Rectal smooth muscle tissue (tissue), 1 donor: ENCODE measurements at regions not wholly inside any gene's neighbourhood (a gene's known extent, or its start where the extent isn't known, plus 50 kb on each side); places are given as distances from the start of the nearest gene placed in this dataset.

Source experiments
- H3K27ac ChIP-seq: one replicate; pipeline ENCODE4 v1.7.0; 2013; ENCODE audit warnings: low read depth, low read length, inconsistent platforms
- H3K27me3 ChIP-seq: one replicate; pipeline ENCODE4 v1.7.0; 2013; ENCODE audit warnings: low read length; ENCODE audit not compliant: control insufficient read depth, insufficient read depth
- H3K36me3 ChIP-seq: one replicate; pipeline ENCODE4 v1.7.0; 2013; ENCODE audit warnings: low read length; ENCODE audit not compliant: control insufficient read depth, insufficient read depth
- H3K4me1 ChIP-seq: one replicate; pipeline ENCODE4 v1.7.0; 2013; ENCODE audit warnings: low read length; ENCODE audit not compliant: control insufficient read depth, insufficient read depth
- H3K4me3 ChIP-seq: one replicate; pipeline ENCODE4 v1.7.0; 2013; ENCODE audit warnings: low read length
- H3K9ac ChIP-seq: one replicate; pipeline ENCODE4 v1.7.0; 2013; ENCODE audit warnings: low read length

DNA sequence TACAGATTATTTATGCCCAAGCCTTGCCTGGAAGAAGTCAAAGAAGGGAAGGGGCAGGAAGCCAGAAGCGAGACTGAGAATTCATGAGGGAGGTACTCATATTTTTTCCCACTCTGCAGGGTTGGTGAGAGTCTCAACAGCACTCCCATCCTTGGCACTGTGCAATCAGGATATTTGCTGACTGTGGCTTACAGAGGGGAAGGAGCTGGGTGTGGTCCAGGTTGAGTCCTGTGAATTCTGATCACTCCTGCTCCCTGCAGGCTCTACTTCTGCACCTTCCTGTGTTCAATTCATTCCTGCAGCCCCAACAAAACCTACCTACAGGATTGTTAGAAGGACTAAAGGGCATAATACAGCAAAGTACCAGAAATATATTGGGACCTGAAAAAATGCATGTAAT, 530.5 kb downstream of the INSC start:
- no peak overlapping the region for H3K27ac ChIP-seq
- H3K4me1 ChIP-seq = no peaks in the 10 kb centered on the region
- no peaks in the 10 kb centered on the region for H3K36me3 ChIP-seq
- no peaks in the 10 kb centered on the region for H3K27me3 ChIP-seq
- no peak overlapping the region for H3K4me3 ChIP-seq
- no peak overlapping the region for H3K9ac ChIP-seq

DNA sequence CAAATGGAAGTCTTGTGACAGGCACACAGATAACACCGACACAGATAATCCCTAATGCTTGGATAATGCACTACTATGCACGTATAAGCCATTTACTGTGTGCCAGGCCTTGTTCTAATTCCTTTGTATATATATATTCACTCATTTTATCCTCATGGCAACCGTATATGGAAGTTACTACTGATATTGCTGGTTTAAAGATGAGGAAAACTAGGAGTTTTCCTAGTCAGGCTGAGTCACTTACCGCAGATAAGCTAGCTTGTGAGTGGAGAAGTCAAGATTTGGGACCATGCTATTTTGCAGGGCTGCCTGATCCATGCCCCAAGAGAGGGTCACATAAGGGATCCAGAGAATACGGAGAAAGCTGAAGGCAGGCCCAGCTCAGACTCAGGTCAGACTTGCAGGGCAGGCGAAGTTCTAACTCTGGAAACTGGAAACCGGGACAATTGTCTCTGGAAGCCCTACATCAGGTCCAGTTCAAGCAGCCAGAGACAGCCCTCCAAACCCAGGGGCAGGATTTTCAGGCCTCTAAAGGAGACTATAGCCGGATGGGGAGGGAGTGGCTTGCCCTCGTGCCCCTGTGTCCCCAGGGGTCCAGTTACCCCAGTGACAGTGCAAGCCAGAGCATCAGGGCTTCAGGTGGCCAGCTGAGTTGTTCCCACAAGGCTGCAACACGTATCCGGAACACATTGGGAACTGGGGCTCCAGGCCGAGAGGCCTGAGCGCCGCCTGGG, 534.8 kb downstream of the INSC start:
- Histone ChIP-seq H3K27ac (no peak overlapping the region), H3K36me3 (no peaks in the 10 kb centered on the region), H3K9ac (no peak overlapping the region), H3K4me1 (no peaks in the 10 kb centered on the region), H3K4me3 (no peak overlapping the region), H3K27me3 (no peaks in the 10 kb centered on the region)

DNA sequence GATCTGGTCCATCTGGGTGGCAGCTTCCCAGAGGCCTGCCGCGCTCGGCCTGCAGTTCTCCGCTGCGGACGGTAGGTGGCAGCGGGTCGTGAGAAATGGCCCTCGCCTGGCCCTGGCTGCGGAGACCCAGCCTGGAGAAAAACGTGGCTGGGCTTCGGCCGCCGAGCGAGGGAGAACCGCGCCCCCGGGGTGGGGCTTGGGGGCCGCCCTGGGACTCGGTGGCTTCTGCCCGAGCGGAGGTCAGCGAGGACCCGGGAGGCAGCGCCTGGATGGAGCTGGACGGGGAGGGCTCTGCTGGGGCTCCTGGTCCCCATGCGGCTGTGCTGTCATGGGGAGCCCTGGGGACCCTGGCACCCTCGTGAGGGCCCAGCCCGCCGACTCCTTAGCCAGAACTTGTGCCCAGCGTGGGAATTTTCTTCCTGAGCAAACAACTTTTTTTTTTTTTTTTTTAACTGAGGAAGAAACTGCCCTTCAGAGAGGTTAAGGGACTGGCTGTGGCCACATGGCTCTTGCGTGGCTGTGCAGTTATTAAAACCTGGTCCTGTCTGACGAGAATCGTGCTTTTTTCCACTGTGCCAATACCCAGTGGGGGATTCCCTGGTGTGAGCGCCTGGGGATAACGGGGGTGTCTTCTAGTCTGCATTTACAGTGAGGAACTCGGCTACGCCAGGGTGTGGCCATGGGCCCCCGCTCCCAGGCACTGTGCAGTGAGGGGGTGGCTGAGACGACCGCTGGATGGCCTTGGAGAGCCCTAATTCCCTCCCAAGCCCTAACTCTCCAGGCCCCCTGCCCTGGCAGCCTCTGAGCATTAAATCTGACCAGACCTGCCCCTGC, 535.6 kb downstream of the INSC start:
- H3K27me3 ChIP-seq = no peaks in the 10 kb centered on the region
- no peaks in the 10 kb centered on the region for H3K36me3 ChIP-seq
- no peak overlapping the region for H3K9ac ChIP-seq
- peak overlapping the region; percentile 55 for H3K4me3 ChIP-seq
- H3K27ac ChIP-seq = no peak overlapping the region
- H3K4me1 ChIP-seq = no peaks in the 10 kb centered on the region

DNA sequence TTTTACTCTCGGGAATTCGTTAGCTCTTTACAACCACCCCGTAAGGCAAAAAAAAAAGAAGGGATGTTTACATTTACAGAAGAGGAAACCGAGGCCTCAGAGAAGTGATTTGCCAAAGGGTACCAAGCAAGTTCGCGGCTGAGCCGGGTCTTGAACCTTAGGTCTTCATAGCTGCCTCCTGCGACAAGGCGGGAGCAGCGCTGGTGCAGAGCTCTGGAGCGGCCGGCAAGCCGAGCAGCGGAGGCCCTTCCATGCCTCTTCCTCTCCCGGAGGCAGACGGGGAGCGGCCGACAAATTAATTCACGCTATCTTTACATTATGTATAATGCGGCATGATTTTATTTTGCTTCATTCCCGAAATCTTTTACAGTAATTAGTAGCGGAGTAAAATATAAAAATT, 536.3 kb downstream of the INSC start:
- no peak overlapping the region for H3K4me3 ChIP-seq
- H3K27ac ChIP-seq = no peak overlapping the region
- H3K9ac ChIP-seq = no peak overlapping the region
- no peaks in the 10 kb centered on the region for H3K4me1 ChIP-seq
- H3K27me3 ChIP-seq = no peaks in the 10 kb centered on the region
- H3K36me3 ChIP-seq = no peaks in the 10 kb centered on the region

DNA sequence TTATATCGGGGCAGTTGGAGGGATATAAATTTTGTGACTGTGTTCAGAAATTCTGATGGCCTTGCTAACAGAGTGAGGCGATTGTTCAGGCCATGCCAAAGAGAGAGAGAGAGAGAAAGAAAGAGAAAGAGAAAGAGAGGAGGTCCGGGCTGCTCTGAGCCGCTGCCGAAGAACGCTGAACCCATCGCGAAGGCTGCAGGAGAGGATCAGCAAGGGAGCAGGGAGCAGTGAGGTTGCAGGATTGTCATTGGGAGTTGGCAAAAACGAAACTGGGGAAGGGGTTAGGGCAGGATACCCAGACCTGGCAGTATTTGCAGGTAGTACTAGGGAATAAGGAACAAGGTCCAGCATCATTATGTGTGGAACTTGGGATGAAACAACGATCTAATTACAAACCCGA, 537.1 kb downstream of the INSC start:
- Histone ChIP-seq H3K4me3 (peak overlapping the region; percentile 50), H3K36me3 (no peaks in the 10 kb centered on the region), H3K27ac (no peak overlapping the region), H3K27me3 (no peaks in the 10 kb centered on the region), H3K9ac (no peak overlapping the region), H3K4me1 (no peaks in the 10 kb centered on the region)

DNA sequence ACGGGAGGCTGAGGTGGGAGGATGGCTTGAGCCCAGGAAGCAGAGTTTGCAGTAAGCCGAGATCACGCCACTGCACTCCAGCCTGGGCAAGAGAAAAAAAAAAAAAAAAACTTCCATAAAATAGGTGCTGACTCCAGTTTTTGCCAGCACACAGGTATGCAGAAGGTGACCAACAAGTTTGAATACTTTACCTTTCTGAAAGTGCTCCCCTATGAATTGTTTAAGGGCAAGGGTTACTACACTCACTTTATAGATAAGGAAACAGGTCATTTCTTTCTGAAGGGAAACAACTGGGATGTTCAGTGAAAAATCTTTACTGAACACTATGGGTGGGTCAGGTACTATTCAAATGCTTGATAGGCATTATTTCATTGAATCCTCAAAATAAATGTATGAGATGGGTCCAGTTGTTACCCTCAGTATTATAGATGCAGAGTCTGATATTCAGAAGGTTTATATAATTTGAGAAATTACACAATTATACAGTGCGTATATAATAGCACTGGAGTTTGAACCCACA, 538.5 kb downstream of the INSC start:
- H3K27ac ChIP-seq = no peak overlapping the region
- no peaks in the 10 kb centered on the region for H3K36me3 ChIP-seq
- no peaks in the 10 kb centered on the region for H3K4me1 ChIP-seq
- no peak overlapping the region for H3K9ac ChIP-seq
- H3K27me3 ChIP-seq = no peaks in the 10 kb centered on the region
- no peak overlapping the region for H3K4me3 ChIP-seq

DNA sequence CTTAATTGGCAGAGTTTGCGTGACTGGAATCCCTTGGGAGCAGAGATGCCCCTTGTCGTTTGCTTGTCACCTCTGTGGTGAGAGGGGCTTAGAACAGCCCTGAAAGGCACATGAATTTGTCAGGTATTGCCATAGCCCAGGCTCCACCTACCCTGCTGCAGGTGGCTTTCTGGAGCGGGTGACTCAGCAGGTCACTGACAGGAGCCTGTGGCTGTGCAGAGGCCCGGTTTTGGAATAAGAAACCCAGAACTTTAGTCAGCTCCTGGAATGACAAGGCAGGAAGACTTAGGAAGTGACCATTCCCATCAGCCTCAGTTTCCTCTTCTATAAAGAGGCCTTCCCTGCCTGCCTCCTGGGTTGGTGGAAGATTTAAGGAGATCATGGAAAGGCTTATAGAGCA, 539.7 kb downstream of the INSC start:
- Histone ChIP-seq H3K27me3 (no peaks in the 10 kb centered on the region), H3K27ac (no peak overlapping the region), H3K9ac (no peak overlapping the region), H3K4me3 (no peak overlapping the region), H3K4me1 (no peaks in the 10 kb centered on the region), H3K36me3 (no peaks in the 10 kb centered on the region)

DNA sequence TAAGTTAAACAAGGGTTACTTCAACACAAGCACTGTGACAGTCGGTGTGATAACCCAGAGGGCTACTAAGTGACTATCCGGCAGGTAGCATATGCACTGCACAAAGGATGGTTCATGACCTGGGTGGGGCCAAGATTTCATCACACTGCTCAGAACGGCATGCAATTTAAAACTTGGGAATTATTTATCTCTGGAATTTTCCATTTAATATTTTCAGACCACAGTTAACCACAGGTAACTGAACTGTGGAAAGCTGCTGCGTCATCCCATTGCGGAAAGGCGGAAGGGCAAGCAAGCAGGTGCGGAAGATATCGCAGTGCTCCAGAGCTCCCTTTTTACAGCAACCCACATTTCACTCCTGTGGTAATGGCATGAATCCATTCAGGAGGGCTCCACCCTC, 540.8 kb downstream of the INSC start:
- H3K9ac ChIP-seq = no peak overlapping the region
- H3K4me1 ChIP-seq = no peaks in the 10 kb centered on the region

DNA sequence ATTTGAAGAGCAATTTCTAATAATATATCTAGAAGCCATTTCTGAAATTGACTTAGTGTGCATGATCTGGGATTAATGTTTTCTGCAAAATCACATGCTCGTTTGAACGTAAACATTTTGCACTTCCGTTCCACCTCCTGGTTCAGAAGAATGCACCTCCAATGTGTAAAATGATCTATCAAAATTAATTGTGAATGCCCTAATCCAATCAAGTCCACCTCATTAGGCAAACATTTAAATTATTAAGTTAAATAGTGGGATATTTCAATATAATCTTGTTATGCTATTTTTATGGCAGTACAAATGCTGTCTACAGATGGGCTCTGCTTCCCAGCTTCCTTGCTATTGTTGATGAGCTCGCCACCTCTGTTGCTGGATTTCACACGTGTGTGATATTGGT, 542.5 kb downstream of the INSC start:
- no peak overlapping the region for H3K4me3 ChIP-seq
- no peaks in the 10 kb centered on the region for H3K27me3 ChIP-seq
- no peak overlapping the region for H3K27ac ChIP-seq
- H3K4me1 ChIP-seq = no peaks in the 10 kb centered on the region
- H3K36me3 ChIP-seq = no peaks in the 10 kb centered on the region
- H3K9ac ChIP-seq = no peak overlapping the region

More for the DNA sequence above, 540.8 kb downstream of the INSC start:
- Histone ChIP-seq H3K27ac (no peak overlapping the region), H3K27me3 (no peaks in the 10 kb centered on the region), H3K4me3 (no peak overlapping the region), H3K36me3 (no peaks in the 10 kb centered on the region)

DNA sequence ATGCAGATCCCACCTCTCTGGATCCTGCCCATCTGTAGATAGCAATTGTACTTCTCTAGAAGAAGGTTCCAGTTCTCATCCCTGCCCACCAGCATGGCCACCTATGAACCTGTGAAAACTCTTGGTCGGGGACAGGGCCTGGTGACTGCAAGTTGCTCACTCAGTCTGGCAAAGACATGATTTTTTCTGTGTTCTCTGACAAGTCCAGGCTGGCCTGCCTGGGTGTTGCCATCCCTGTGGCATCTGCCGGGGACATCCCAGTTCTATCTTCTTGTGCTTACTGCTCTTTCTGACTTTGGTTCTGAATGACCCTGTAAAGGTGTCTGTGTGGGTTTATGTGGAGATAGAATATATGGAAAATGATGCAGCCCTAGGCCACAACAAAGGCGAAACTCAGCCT, 545.8 kb downstream of the INSC start:
- Histone ChIP-seq H3K4me3 (no peak overlapping the region), H3K36me3 (no peaks in the 10 kb centered on the region), H3K27ac (no peak overlapping the region), H3K4me1 (no peaks in the 10 kb centered on the region), H3K9ac (no peak overlapping the region), H3K27me3 (no peaks in the 10 kb centered on the region)

DNA sequence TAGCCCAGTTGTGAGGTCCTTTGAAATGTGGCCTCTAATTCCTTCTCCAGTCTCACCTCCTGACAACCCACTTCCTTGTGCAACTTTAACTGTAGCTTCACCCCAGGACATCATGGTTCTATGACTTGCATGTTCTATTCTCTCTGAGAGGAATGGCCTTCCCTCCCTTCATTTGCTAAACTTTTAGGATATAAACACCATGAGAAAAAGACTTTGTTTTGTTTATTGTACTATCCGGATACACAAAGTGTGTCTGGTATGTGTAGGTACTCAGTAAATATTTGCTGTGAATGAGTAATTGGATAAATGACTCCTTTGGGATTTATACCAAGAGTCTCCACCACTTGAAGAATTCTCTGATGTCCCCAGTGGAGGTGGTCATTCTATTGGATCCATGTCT, 547.6 kb downstream of the INSC start:
- Histone ChIP-seq H3K4me1 (no peaks in the 10 kb centered on the region), H3K27me3 (no peaks in the 10 kb centered on the region), H3K27ac (no peak overlapping the region), H3K36me3 (no peaks in the 10 kb centered on the region), H3K9ac (no peak overlapping the region), H3K4me3 (no peak overlapping the region)

DNA sequence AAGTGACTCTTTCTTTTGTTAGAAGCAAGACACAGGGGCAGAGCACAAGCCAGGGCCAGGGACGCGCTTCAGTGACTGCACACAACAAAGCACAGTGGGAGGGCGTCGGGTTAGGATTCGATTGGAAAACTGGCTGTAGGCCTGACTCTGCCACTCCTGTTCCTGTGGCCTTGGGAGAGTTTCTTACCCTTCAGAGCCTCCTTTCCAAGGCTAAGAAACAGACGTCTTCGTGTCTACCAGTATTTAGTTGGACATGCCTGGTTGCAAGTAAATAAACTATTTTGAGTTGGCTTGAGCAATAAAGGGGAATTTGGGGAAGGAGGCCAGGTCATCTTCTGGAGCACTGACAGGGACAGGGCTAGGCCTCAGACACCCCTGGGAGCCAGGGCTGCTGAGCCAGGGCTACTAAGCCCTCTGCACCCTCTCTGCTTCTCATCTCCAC, 549.1 kb downstream of the INSC start:
- no peak overlapping the region for H3K9ac ChIP-seq
- H3K27ac ChIP-seq = no peak overlapping the region
- no peaks in the 10 kb centered on the region for H3K36me3 ChIP-seq
- H3K27me3 ChIP-seq = no peaks in the 10 kb centered on the region
- no peaks in the 10 kb centered on the region for H3K4me1 ChIP-seq
- no peak overlapping the region for H3K4me3 ChIP-seq
